Tibial artery (tissue), 4 donors: ENCODE measurements at regions not wholly inside any gene's neighbourhood (a gene's known extent, or its start where the extent isn't known, plus 50 kb on each side); places are given as distances from the start of the nearest gene placed in this dataset.

ENCODE experiments used
- DNase-seq, 2 donors: peaks; one replicate each; pipeline ENCODE4 v3.0.0-alpha.2; 2019
- H3K27ac ChIP-seq, 2 donors: fragments of 200-600 bp; sonication (generic) in 1 of 2; 1 replicate in 1 of 2; 2 replicates in 1 of 2; pipeline ENCODE4 v1.5.1; 2018 to 2019; ENCODE audit warnings: mild to moderate bottlenecking in 1 of 2
- H3K27me3 ChIP-seq, 2 donors: fragments of 200-600 bp; sonication (generic) in 1 of 2; one replicate each; pipeline versions ENCODE4 v1.5.1 to v1.6.0; 2016 to 2019
- H3K36me3 ChIP-seq, 3 donors: fragments of 200-600 bp; sonication (generic) in 2 of 3; one replicate each; pipeline ENCODE4 v1.5.1; 2016 to 2019; ENCODE audit warnings: mild to moderate bottlenecking in 2 of 3
- H3K4me1 ChIP-seq, 4 donors: fragments of 200-600 bp; sonication (generic) in 2 of 4; 1 replicate in 3 of 4; 2 replicates in 1 of 4; pipeline ENCODE4 v1.5.1; 2016 to 2019
- H3K4me3 ChIP-seq, 2 donors: fragments of 200-600 bp; sonication (generic) in 1 of 2; 1 replicate in 1 of 2; 2 replicates in 1 of 2; pipeline ENCODE4 v1.5.1; 2018 to 2019; ENCODE audit warnings: mild to moderate bottlenecking in 2 of 2
- H3K9me3 ChIP-seq, 3 donors: fragments of 200-600 bp; sonication (generic) in 1 of 3; one replicate each; pipeline ENCODE4 v1.5.1; 2016 to 2019
- intact Hi-C: fragments of 100-400 bp; cut with DNase I; formaldehyde crosslinking; loops from one replicate; pipeline ENCODE4 v1.15.0; 2023; ENCODE audit warnings: low total_unique reads
- TF ChIP-seq, protein P1 (sequence below), 2 experiments: fragments of 200-600 bp in 1 of 2; fragments of 450-650 bp in 1 of 2; IDR thresholded peaks; one replicate each; pipeline ENCODE4 v1.5.1; 2017 to 2019; ENCODE audit warnings: antibody characterized with exemption in 2 of 2, mild to moderate bottlenecking in 1 of 2, moderate library complexity in 1 of 2

- H3K36me3 ChIP-seq: no peaks in the 10 kb centered on the region
- no peaks in the 10 kb centered on the region for H3K9me3 ChIP-seq
- H3K4me3 ChIP-seq: no peak overlapping the region
- no peaks in the 10 kb centered on the region for H3K27me3 ChIP-seq
- intact Hi-C loops: no loop called here
- no peaks in the 10 kb centered on the region for H3K4me1 ChIP-seq
- TF ChIP-seq, protein P1, sequence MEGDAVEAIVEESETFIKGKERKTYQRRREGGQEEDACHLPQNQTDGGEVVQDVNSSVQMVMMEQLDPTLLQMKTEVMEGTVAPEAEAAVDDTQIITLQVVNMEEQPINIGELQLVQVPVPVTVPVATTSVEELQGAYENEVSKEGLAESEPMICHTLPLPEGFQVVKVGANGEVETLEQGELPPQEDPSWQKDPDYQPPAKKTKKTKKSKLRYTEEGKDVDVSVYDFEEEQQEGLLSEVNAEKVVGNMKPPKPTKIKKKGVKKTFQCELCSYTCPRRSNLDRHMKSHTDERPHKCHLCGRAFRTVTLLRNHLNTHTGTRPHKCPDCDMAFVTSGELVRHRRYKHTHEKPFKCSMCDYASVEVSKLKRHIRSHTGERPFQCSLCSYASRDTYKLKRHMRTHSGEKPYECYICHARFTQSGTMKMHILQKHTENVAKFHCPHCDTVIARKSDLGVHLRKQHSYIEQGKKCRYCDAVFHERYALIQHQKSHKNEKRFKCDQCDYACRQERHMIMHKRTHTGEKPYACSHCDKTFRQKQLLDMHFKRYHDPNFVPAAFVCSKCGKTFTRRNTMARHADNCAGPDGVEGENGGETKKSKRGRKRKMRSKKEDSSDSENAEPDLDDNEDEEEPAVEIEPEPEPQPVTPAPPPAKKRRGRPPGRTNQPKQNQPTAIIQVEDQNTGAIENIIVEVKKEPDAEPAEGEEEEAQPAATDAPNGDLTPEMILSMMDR (IDR thresholded peaks at IDR 0.05): no peak
- DNase-seq: no peak
- H3K27ac ChIP-seq: no peak overlapping the region
Measured at GRCh38 chr16:51420247-51420646, 269.2 kb upstream of the SALL1 start.

DNA sequence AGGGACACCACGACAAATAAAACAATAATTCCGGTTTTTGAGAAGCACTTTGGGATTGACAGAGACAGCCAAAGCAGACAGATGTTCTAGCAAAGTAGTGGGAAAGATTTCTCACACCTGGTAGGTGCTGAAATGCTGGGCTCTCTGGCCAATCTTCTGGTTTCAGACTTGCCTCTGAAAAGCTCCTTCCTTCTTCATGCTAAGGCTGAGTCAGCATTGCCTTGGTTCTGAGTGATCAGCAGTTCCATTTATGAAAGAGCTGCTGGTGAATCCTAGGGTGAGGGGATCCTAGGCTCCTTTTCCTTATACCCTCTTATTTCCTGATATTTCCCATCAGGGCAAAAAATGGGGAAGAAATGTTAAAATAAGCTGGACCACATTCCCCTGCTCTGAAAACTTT lies 268.7 kb upstream of the SALL1 start:
- Histone ChIP-seq H3K36me3 (no peaks in the 10 kb centered on the region), H3K4me3 (no peak overlapping the region), H3K9me3 (no peaks in the 10 kb centered on the region), H3K27me3 (no peaks in the 10 kb centered on the region), H3K27ac (no peak overlapping the region), H3K4me1 (no peaks in the 10 kb centered on the region)
- intact Hi-C loops: no loop called here
- DNase-seq: no peak
- TF ChIP-seq, protein P1 (IDR thresholded peaks at IDR 0.05): no peak

- H3K4me1 ChIP-seq: no peaks in the 10 kb centered on the region
- TF ChIP-seq, protein P1 (IDR thresholded peaks at IDR 0.05): no peak
- no peak overlapping the region for H3K4me3 ChIP-seq
- H3K27ac ChIP-seq: no peak overlapping the region
- DNase-seq: no peak
- no peaks in the 10 kb centered on the region for H3K36me3 ChIP-seq
- no peaks in the 10 kb centered on the region for H3K9me3 ChIP-seq
- intact Hi-C loops: no loop called here
- no peaks in the 10 kb centered on the region for H3K27me3 ChIP-seq
Measured at GRCh38 chr16:51418258-51418657, 267.2 kb upstream of the SALL1 start.

GRCh38 chr16:51416926-51417325 lies 265.9 kb upstream of the SALL1 start:
- H3K27ac ChIP-seq: no peak overlapping the region
- H3K4me3 ChIP-seq: no peak overlapping the region
- no peak for DNase-seq
- no peaks in the 10 kb centered on the region for H3K9me3 ChIP-seq
- H3K4me1 ChIP-seq: no peaks in the 10 kb centered on the region
- intact Hi-C loops: no loop called here
- H3K27me3 ChIP-seq: no peaks in the 10 kb centered on the region
- TF ChIP-seq, protein P1 (IDR thresholded peaks at IDR 0.05): no peak
- H3K36me3 ChIP-seq: no peaks in the 10 kb centered on the region

DNA sequence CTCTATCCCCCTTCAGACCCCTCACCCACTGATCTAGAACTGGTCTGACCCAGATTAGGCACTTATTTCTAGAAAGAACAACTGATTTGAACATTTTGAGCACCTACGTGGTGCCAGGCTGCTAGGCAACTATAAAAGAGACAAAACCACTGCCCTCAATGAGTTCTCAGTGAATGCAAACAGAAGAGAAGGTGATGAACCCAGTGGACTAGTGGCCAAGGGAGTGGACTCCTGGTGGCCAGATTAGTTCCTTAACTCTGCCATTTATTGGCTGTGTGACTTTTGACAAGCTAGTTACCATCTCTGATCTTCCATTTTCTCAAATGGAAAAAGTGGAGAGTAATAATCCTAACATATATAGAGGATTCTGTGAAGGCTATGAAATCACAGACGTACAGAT lies 259.1 kb upstream of the SALL1 start:
- DNase-seq: no peak
- no peaks in the 10 kb centered on the region for H3K9me3 ChIP-seq
- TF ChIP-seq, protein P1 (IDR thresholded peaks at IDR 0.05): no peak
- no peak overlapping the region for H3K4me3 ChIP-seq
- no peaks in the 10 kb centered on the region for H3K4me1 ChIP-seq
- H3K27me3 ChIP-seq: no peaks in the 10 kb centered on the region
- H3K36me3 ChIP-seq: no peaks in the 10 kb centered on the region
- intact Hi-C loops: no loop called here
- no peak overlapping the region for H3K27ac ChIP-seq

DNA sequence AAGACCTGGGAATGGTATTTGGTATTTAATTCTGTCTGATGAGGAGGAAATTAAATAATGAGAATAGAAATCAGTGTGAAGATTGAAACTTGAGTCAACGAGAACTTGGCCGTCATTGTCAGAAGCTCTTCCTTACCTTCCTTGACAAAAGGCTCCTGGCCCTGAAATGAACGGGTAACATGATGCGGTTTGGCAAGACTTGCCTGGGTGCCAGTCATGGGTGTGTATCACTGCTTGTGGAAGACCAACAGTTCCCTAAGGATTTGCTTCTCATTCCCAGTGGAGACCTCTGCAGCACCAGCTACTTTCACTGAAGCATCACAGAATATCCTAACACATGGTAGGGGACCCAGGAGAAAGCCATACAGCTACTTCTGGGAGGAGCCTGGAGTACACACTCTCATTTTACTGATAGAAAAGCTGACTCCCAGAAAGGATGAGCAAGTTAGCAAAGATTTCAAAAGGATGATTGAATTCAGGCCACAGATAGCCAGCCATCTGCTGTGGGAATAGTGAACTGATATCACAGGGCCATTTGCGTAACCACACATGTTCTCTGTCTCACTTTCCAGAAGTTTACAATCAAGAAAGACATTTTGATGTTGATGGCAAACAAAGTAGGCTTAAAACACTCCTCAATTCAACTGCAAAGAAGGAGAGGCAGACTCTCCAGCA lies 258.1 kb upstream of the SALL1 start:
- DNase-seq: no peak
- Histone ChIP-seq H3K4me3 (no peak overlapping the region), H3K9me3 (no peaks in the 10 kb centered on the region), H3K27ac (no peak overlapping the region), H3K4me1 (no peaks in the 10 kb centered on the region), H3K27me3 (no peaks in the 10 kb centered on the region), H3K36me3 (no peaks in the 10 kb centered on the region)
- TF ChIP-seq, protein P1 (IDR thresholded peaks at IDR 0.05): no peak
- intact Hi-C loops: no loop called here
